IMR-90 (cell line): ENCODE measurements at regions not wholly inside any gene's neighbourhood (a gene's known extent, or its start where the extent isn't known, plus 50 kb on each side); places are given as distances from the start of the nearest gene placed in this dataset.

Source experiments
- ATAC-seq: fragments of 200-7000 bp; cut with Tn5 transposase; 2 replicates; pipeline ENCODE4 v1.9.1; 2020; ENCODE audit warnings: low read depth, mild to moderate bottlenecking, moderate library complexity
- BruUV-seq: library from RNA; stranded (reverse); fragments of 400-500 nt; replicated peaks from 2 replicates; lab custom pipeline; 2021; lab: Mats Ljungman, UMichigan
- CTCF ChIA-PET: fragments of 300-600 bp; formaldehyde crosslinking; extraction: SDS; loops from one replicate; lab custom pipeline; 2021; ENCODE audit warnings: antibody characterized with exemption; lab: Yijun Ruan, JAX
- POLR2A ChIA-PET: fragments of 300-600 bp; sonication (Branson Sonifier 250); formaldehyde crosslinking; loops from one replicate; lab custom pipeline; 2022; ENCODE audit warnings: antibody characterized with exemption; ENCODE audit not compliant: unreplicated experiment; lab: Charles Lee
- DNase-seq: peaks from one replicate; pipeline ENCODE4 v3.0.0; 2013
- H2AFZ ChIP-seq: replicated peaks from 2 replicates; pipeline ENCODE3; 2013; ENCODE audit warnings: low read length, mild to moderate bottlenecking; ENCODE audit not compliant: poor library complexity
- H2AK5ac ChIP-seq: 2 replicates; pipeline ENCODE4 v1.6.1; 2013; ENCODE audit warnings: low read depth, low read length, inconsistent platforms
- H2AK9ac ChIP-seq: replicated peaks from 2 replicates; pipeline ENCODE3; 2013; ENCODE audit warnings: mild to moderate bottlenecking, low read depth, low read length, moderate library complexity; ENCODE audit not compliant: poor library complexity
- H2BK120ac ChIP-seq: 2 replicates; pipeline ENCODE4 v1.6.1; 2013; ENCODE audit warnings: low read depth, low read length, inconsistent platforms
- H2BK15ac ChIP-seq: 3 replicates; pipeline ENCODE4 v1.6.1; 2013; ENCODE audit warnings: low read depth, low read length, inconsistent platforms
- H2BK20ac ChIP-seq: 2 replicates; pipeline ENCODE4 v1.6.1; 2013; ENCODE audit warnings: low read depth, mild to moderate bottlenecking, inconsistent platforms, low read length, moderate library complexity
- H2BK5ac ChIP-seq: 2 replicates; pipeline ENCODE4 v1.6.1; 2013; ENCODE audit warnings: mild to moderate bottlenecking, low read depth, low read length, inconsistent platforms; ENCODE audit not compliant: poor library complexity, severe bottlenecking
- H3K14ac ChIP-seq: replicated peaks from 2 replicates; pipeline ENCODE4 v1.6.1; 2013; ENCODE audit warnings: low read depth, low read length, inconsistent platforms
- H3K18ac ChIP-seq: 2 replicates; pipeline ENCODE4 v1.6.1; 2013; ENCODE audit warnings: low read depth, low read length, control low read depth
- H3K23ac ChIP-seq: 2 replicates; pipeline ENCODE4 v1.6.1; 2013; ENCODE audit warnings: low read depth, low read length, inconsistent platforms
- H3K27ac ChIP-seq: 2 replicates; pipeline ENCODE4 v1.5.1; 2013; ENCODE audit warnings: mild to moderate bottlenecking, control low read depth, low read length; ENCODE audit not compliant: insufficient read depth
- H3K27me3 ChIP-seq: 2 replicates; pipeline ENCODE4 v1.6.1; 2013; ENCODE audit warnings: low read length; ENCODE audit not compliant: control insufficient read depth, insufficient read depth
- H3K36me3 ChIP-seq: 2 replicates; pipeline ENCODE4 v1.6.1; 2013; ENCODE audit warnings: low read length, mixed read lengths; ENCODE audit not compliant: control insufficient read depth, insufficient read depth
- H3K4ac ChIP-seq: 2 replicates; pipeline ENCODE4 v1.6.1; 2013; ENCODE audit warnings: low read depth, low read length, inconsistent platforms
- H3K4me1 ChIP-seq: 2 replicates; pipeline ENCODE4 v1.6.1; 2013; ENCODE audit warnings: low read length, mixed read lengths; ENCODE audit not compliant: control insufficient read depth, insufficient read depth
- H3K4me2 ChIP-seq: 2 replicates; pipeline ENCODE4 v1.6.1; 2013; ENCODE audit warnings: low read depth, mild to moderate bottlenecking, control low read depth, low read length, moderate library complexity
- H3K4me3 ChIP-seq: 2 replicates; pipeline ENCODE4 v1.5.1; 2013; ENCODE audit warnings: low read depth, mild to moderate bottlenecking, control low read depth, low read length, moderate library complexity; ENCODE audit not compliant: insufficient read depth
- H3K56ac ChIP-seq: 2 replicates; pipeline ENCODE4 v1.6.1; 2013; ENCODE audit warnings: low read length, inconsistent platforms; ENCODE audit not compliant: insufficient read depth; ENCODE audit errors: extremely low read depth
- H3K79me1 ChIP-seq, 2 experiments: 2 replicates each; pipeline ENCODE4 v1.6.1; 2013; ENCODE audit warnings: low read length in 2 of 2, inconsistent platforms in 1 of 2, low read depth in 1 of 2
- H3K9ac ChIP-seq: 2 replicates; pipeline ENCODE4 v1.6.1; 2013; ENCODE audit warnings: low read depth, low read length, control low read depth
- H3K9me1 ChIP-seq: 2 replicates; pipeline ENCODE4 v1.6.1; 2013; ENCODE audit warnings: low read length, inconsistent platforms; ENCODE audit not compliant: insufficient read depth
- H3K9me3 ChIP-seq: 2 replicates; pipeline ENCODE4 v1.6.1; 2013; ENCODE audit warnings: low read length; ENCODE audit not compliant: control insufficient read depth, insufficient read depth
- H4K20me1 ChIP-seq: 2 replicates; pipeline ENCODE4 v1.6.1; 2013; ENCODE audit warnings: low read length, inconsistent platforms; ENCODE audit not compliant: insufficient read depth
- H4K5ac ChIP-seq: 2 replicates; pipeline ENCODE4 v1.6.1; 2013; ENCODE audit warnings: mild to moderate bottlenecking, low read depth, low read length, control low read depth
- H4K8ac ChIP-seq, 2 experiments: 2 replicates each; pipeline ENCODE4 v1.6.1; 2013; ENCODE audit warnings: low read depth in 2 of 2, low read length in 2 of 2, control low read depth in 1 of 2, inconsistent platforms in 1 of 2
- H4K91ac ChIP-seq: 2 replicates; pipeline ENCODE4 v1.6.1; 2013; ENCODE audit warnings: low read depth, low read length, inconsistent platforms; ENCODE audit not compliant: insufficient read depth
- MAZ ChIP-seq: IDR thresholded peaks from 2 replicates; pipeline ENCODE4 v1.6.1; 2012; ENCODE audit warnings: low read depth, mild to moderate bottlenecking, low read length, improper control_type of control experiment, moderate library complexity, borderline replicate concordance
- WGBS, 2 experiments: methylation state at CpG; one replicate each; pipeline versions ENCODE4 v1.1.5 to v1.1.7; 2013; ENCODE audit warnings: missing lambda C conversion rate in 2 of 2; ENCODE audit not compliant: insufficient read length in 1 of 2; ENCODE audit errors: extremely low coverage in 2 of 2; 5-methylcytosine and 5-hydroxymethylcytosine counted together
- dilution Hi-C: fragments of 300-500 bp; cut with HindIII; formaldehyde crosslinking; loops from one replicate; pipeline ENCODE4 v1.14.3; 2018; ENCODE audit warnings: low sequenced_read_pairs; ENCODE audit not compliant: unreplicated experiment
- in situ Hi-C: fragments of 300-500 bp; cut with MboI; formaldehyde crosslinking; loops from 3 replicates; pipeline ENCODE4 v1.14.3; 2019; ENCODE audit warnings: low sequenced_read_pairs, inconsistent platforms, mixed read lengths
- intact Hi-C: fragments of 100-400 bp; cut with micrococcal nuclease; formaldehyde crosslinking; loops from 2 replicates; pipeline ENCODE4 v1.10.0; 2022

DNA sequence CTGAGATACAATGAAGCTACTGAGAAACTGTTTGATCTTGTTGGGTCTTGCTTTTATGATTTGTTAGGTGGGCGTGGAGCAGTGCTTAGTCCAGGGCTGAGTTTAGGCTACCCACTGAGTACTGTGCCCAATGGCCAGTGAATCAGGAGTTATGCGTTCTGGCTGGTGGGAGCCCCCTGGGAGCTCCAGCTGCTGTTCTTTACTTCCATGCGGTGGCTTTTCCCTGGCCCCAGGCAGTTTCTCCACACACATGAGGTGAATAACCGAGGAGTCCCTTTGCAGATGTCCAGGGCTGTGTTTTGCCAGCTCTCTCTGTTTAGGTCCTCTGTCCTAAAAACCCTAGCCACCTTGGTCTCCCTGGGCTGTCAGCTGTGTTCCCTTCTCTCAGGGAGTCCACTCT is 106.5 kb downstream of the KLF13 start:
- WGBS, 2 experiments, result 87% methylated on average over 4 of the region's 4 CpGs; no CpG with 5 or more reads in 1 of the 2 experiments
- in situ Hi-C loops (no loop called here), intact Hi-C loops (no loop called here), dilution Hi-C loops (no loop called here)
- Histone ChIP-seq H4K8ac (peak overlapping the region in 1 of 2 experiments; percentile 19; a peak in 1 of 4 replicates), H3K4me3 (no peak overlapping the region), H3K9me1 (peaks cover 13% of the 10 kb centered on the region), H2BK120ac (peak overlapping the region; percentile 91; the same call in 1 of the 2 replicates), H2BK15ac (peak overlapping the region; percentile 75; the same call in 2 of the 3 replicates), H3K4me1 (peaks cover 14% of the 10 kb centered on the region), H2AK5ac (peak overlapping the region; percentile 73), H3K79me1 (no peaks in the 10 kb centered on the region), H3K4ac (peak overlapping the region; percentile 69), H3K14ac (peak overlapping the region; percentile 0; the same call in 1 of the 2 replicates), H3K9me3 (no peaks in the 10 kb centered on the region), H4K91ac (peak overlapping the region; percentile 64), H4K5ac (no peak overlapping the region), H3K23ac (no peak overlapping the region), H3K9ac (no peak overlapping the region), H2BK5ac (no peak overlapping the region), H3K56ac (no peak overlapping the region), H2AFZ (no peak overlapping the region), H3K36me3 (no peaks in the 10 kb centered on the region), H2BK20ac (peak overlapping the region; percentile 48; the same call in 1 of the 2 replicates), H2AK9ac (no peak overlapping the region), H3K18ac (no peak overlapping the region), H4K20me1 (no peaks in the 10 kb centered on the region), H3K4me2 (no peak overlapping the region), H3K27ac (no peak overlapping the region), H3K27me3 (no peaks in the 10 kb centered on the region)
- no TSS peak for BruUV-seq
- CTCF ChIA-PET, result no interaction called here
- POLR2A ChIA-PET, result no interaction called here
- DNase-seq (no peak), ATAC-seq (no peak)
- no peak for TF ChIP-seq MAZ
